Adipocyte (in vitro differentiated cells): ENCODE measurements at regions not wholly inside any gene's neighbourhood (a gene's known extent, or its start where the extent isn't known, plus 50 kb on each side); places are given as distances from the start of the nearest gene placed in this dataset.
"Not testable (repeated sequence)": the region's sequence is repeated elsewhere in the genome, so short reads cannot be mapped to it uniquely, and the experiment has no call there.

Experiments used
- DNase-seq: peaks from one replicate; pipeline ENCODE4 v3.0.0-alpha.2; 2015; ENCODE audit warnings: low read depth
- H3K27me3 ChIP-seq: replicated peaks from 2 replicates; pipeline ENCODE4 v1.7.0; 2013; ENCODE audit warnings: mild to moderate bottlenecking, low read length, moderate library complexity; ENCODE audit not compliant: control insufficient read depth, insufficient read depth
- H3K36me3 ChIP-seq: 2 replicates; pipeline ENCODE4 v1.7.0; 2013; ENCODE audit warnings: low read length, mild to moderate bottlenecking, moderate library complexity; ENCODE audit not compliant: control insufficient read depth, insufficient read depth, severe bottlenecking
- H3K4me1 ChIP-seq: 2 replicates; pipeline ENCODE4 v1.7.0; 2013; ENCODE audit warnings: mild to moderate bottlenecking, low read length, moderate library complexity; ENCODE audit not compliant: control insufficient read depth, insufficient read depth
- H3K4me3 ChIP-seq: 2 replicates; pipeline ENCODE4 v1.7.0; 2013; ENCODE audit warnings: mild to moderate bottlenecking, low read length, moderate library complexity
- H3K9ac ChIP-seq: 2 replicates; pipeline ENCODE4 v1.7.0; 2013; ENCODE audit warnings: mild to moderate bottlenecking, low read length, moderate library complexity
- H3K9me3 ChIP-seq: 2 replicates; pipeline ENCODE4 v1.7.0; 2013; ENCODE audit warnings: mild to moderate bottlenecking, low read length, moderate library complexity; ENCODE audit not compliant: control insufficient read depth

DNA sequence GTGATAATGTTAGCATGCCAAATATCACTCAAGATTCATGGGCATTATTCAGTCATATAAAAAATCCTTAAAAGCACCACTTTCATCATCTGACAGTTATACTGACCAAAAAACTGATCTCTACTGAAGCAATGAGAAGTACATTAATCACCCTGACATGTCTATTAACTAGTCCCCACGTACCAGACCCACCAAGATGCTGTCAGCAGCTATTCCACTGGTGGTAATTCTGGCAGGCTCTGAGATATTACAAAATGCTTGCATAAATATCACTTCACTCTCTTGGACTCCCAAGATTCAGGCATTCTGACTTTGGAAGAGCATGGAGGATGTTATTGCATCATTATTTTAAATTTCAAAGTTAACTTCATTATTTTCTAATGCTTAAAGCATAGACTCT is 717.0 kb downstream of the DNAH5 start:
- H3K36me3 ChIP-seq: no peaks in the 10 kb centered on the region
- H3K4me3 ChIP-seq: no peak overlapping the region
- DNase-seq: no peak
- H3K9ac ChIP-seq: no peak overlapping the region
- H3K27me3 ChIP-seq: peaks cover 4% of the 10 kb centered on the region
- peaks cover 3% of the 10 kb centered on the region for H3K9me3 ChIP-seq
- no peaks in the 10 kb centered on the region for H3K4me1 ChIP-seq

DNA sequence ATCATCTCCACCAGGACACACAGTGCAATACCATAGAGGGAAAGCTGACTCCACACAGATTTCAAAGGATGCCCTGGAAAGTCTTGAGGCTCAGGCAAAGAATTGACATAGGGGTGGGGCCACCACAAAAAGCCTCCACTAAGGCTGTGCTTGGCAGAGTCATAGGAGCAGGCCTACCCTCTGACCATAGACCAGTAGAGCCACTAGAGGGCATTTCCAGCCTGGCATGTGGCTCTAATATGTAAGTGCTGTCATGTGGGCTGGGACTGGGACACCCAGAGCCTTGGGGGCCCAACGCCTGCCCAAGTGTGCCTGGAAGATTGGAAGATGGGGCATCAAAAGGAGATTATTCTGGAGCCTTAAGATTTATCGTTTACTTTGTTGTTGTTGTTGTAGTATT is 726.0 kb downstream of the DNAH5 start:
- Histone ChIP-seq H3K4me3 (no peak overlapping the region), H3K36me3 (no peaks in the 10 kb centered on the region)

DNA sequence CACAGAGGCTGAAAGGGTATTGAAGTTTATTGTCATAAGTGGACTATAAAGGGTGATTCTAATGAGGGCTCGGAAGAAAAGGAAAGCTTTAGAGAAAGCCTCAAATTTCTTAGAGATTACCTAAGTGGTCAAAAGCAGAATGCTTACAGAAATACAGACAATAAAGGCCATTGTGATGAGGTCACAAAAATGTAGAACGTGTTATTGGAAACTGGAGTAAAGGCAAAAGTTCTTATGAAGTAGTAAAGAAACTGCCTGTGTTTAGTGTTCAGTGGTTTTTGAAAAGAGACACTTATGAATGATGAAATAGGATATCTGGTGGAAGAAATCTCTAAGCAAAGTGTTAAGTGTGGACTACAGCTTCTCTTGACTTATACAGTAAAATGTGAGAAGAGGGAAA is 726.9 kb downstream of the DNAH5 start:
- H3K9ac ChIP-seq: no peak overlapping the region
- H3K27me3 ChIP-seq: peaks cover 4% of the 10 kb centered on the region
- H3K36me3 ChIP-seq: no peaks in the 10 kb centered on the region
- H3K4me3 ChIP-seq: no peak overlapping the region
- no peaks in the 10 kb centered on the region for H3K9me3 ChIP-seq
- DNase-seq: no peak
- H3K4me1 ChIP-seq: peaks cover 16% of the 10 kb centered on the region

More for the DNA sequence above, 726.0 kb downstream of the DNAH5 start:
- no peak for DNase-seq
- H3K9ac ChIP-seq: no peak overlapping the region
- no peaks in the 10 kb centered on the region for H3K9me3 ChIP-seq
- H3K27me3 ChIP-seq: peaks cover 4% of the 10 kb centered on the region
- peaks cover 9% of the 10 kb centered on the region for H3K4me1 ChIP-seq

DNA sequence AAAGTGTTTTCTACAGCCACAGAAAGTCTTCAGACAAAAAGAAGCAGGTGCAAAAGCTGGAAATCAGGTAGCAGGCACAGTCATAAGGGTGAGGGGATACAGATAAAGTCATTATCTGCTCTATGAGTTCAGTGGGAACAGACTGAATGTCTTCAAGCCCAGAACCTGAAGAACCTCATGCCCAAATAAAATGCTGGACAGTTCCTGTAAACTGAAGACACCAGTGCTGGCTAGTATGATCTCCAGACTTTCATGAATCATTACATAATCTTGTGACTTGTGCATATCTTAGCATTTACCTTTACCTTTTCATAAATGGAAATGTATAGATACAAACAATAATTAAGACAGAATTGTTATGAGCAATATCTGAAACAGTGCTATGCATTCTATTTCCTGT is 728.7 kb downstream of the DNAH5 start:
- no peak overlapping the region for H3K9ac ChIP-seq
- peaks cover 19% of the 10 kb centered on the region for H3K4me1 ChIP-seq
- H3K36me3 ChIP-seq: no peaks in the 10 kb centered on the region
- no peak for DNase-seq
- H3K9me3 ChIP-seq: no peaks in the 10 kb centered on the region
- no peak overlapping the region for H3K4me3 ChIP-seq
- peaks cover 4% of the 10 kb centered on the region for H3K27me3 ChIP-seq

DNA sequence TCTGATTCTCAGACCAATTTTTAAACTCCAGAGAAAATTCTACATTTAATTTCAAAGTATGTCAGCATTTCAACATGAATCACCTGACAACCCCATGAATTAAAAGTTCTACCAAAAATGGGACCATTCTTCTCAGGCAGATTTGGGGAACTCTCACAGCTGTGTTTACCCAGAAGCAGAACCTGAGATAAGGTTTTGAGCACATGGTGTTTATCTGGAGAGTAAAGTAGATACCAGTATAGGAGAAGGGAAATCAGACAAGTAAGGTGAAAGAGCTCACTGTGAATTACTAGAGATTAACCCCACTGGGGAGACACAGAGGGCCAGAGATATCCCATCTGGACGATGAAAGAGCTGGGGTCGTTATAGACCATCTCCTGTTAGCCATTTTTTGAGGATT is 729.1 kb downstream of the DNAH5 start:
- no peaks in the 10 kb centered on the region for H3K9me3 ChIP-seq
- DNase-seq: no peak
- no peaks in the 10 kb centered on the region for H3K36me3 ChIP-seq
- no peak overlapping the region for H3K4me3 ChIP-seq
- H3K27me3 ChIP-seq: peaks cover 4% of the 10 kb centered on the region
- peaks cover 19% of the 10 kb centered on the region for H3K4me1 ChIP-seq
- no peak overlapping the region for H3K9ac ChIP-seq

DNA sequence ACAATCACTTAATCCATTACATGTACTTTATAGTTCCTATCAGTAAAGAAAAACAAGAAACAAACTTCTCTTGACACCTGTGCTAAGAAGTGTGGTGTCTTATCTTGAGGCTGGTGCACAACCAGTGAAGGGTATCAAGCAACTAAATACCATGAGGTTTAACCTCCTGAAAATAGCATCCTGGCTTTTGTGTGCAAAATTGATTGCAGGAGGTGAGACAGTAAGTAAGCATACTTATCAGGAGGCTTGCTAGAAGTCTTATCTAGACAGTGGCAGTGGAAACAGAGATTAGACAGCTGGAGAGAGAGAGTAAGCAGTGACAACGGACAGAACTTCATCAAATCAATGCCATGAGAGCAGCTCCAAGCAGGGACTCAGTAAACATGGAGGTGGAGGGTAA is 730.3 kb downstream of the DNAH5 start:
- no peak for DNase-seq

DNA sequence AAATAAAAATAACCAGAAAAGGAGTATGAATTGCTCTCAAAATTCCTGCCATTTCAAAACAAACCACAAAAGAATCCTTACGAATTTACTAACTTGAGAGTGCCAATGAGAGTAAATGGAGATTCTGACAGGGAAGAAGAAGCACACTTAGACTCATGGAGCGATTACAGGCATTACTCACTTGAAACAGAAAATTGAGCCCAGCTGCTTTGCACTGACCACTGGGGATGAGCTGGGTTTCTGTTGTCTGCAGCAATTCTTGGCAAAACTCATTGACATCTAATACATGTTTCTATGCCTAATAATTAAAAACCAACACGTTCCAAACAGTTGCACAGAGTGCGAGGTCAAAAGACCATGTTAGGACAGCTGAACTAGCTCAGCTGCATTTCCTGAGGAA is 731.6 kb downstream of the DNAH5 start:
- Histone ChIP-seq H3K9ac (no peak overlapping the region), H3K36me3 (no peaks in the 10 kb centered on the region), H3K4me1 (peaks cover 16% of the 10 kb centered on the region), H3K27me3 (peaks cover 4% of the 10 kb centered on the region), H3K4me3 (no peak overlapping the region), H3K9me3 (no peaks in the 10 kb centered on the region)
- no peak for DNase-seq

More for the DNA sequence above, 730.3 kb downstream of the DNAH5 start:
- Histone ChIP-seq H3K27me3 (peaks cover 4% of the 10 kb centered on the region), H3K36me3 (no peaks in the 10 kb centered on the region), H3K4me1 (peaks cover 19% of the 10 kb centered on the region), H3K9ac (no peak overlapping the region), H3K9me3 (no peaks in the 10 kb centered on the region), H3K4me3 (no peak overlapping the region)

DNA sequence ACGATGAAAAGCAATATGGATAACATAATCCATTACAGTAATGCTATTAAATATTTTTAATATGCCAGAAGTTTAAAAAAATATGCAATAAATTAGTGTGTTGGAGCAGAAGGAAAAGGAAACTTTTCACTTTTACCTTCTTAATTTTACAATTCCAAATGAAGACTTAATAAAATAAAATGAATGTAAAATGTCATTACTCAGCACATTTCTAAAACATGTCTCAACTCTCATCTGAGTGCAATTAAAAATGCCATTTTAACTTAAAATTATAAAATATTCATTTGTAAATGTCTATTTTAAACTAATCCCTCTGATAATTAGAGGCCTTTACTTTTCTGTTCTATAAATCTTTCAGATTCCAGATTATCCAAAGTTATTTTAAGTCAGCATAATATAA is 733.4 kb downstream of the DNAH5 start:
- Histone ChIP-seq H3K9ac (no peak overlapping the region), H3K4me3 (no peak overlapping the region), H3K36me3 (no peaks in the 10 kb centered on the region), H3K27me3 (peaks cover 4% of the 10 kb centered on the region), H3K4me1 (peaks cover 11% of the 10 kb centered on the region), H3K9me3 (no peaks in the 10 kb centered on the region)
- DNase-seq: no peak

DNA sequence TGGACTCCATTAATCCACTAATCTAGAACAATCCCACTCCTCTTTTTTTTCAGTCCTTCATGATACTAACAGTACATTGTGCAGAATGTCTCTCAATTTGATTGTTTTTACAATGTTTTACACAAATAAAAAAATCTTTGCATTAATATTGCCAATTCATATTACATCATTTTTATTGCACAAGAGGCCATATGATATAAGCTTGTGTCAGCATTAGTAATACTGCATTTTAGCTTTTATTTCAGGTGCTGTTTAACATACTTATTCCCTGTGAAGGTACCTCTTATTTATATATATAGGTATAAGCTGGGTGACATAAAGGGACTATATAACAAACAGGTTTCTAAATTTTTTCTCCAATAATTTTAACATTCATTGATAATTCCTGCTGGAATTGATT is 737.4 kb downstream of the DNAH5 start:
- no peaks in the 10 kb centered on the region for H3K27me3 ChIP-seq
- no peaks in the 10 kb centered on the region for H3K4me1 ChIP-seq
- no peaks in the 10 kb centered on the region for H3K36me3 ChIP-seq
- DNase-seq: no peak
- no peak overlapping the region for H3K9ac ChIP-seq
- H3K9me3 ChIP-seq: peaks cover 3% of the 10 kb centered on the region
- H3K4me3 ChIP-seq: no peak overlapping the region

DNA sequence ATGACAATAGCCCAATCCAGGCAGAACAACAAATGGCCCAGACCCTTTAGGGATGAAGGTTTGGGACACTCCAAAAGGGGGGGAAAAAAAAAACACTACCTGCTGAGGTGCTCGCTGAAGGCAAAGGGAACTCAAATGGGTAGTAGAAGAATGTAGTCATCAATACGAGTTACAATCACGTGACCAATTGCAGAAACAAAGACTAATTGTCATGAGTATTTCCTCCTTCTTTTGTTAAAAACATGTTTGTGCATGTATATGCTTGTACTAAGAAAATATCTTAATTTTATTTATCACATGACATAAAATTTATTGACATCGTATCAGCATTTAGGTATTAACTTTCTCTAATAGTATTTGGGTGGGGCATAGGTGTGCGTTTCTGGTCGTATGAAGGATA is 743.5 kb downstream of the DNAH5 start:
- no peaks in the 10 kb centered on the region for H3K27me3 ChIP-seq
- no peak overlapping the region for H3K9ac ChIP-seq
- peaks cover 3% of the 10 kb centered on the region for H3K9me3 ChIP-seq
- no peak overlapping the region for H3K4me3 ChIP-seq
- H3K4me1 ChIP-seq: no peaks in the 10 kb centered on the region
- DNase-seq: no peak
- H3K36me3 ChIP-seq: no peaks in the 10 kb centered on the region

DNA sequence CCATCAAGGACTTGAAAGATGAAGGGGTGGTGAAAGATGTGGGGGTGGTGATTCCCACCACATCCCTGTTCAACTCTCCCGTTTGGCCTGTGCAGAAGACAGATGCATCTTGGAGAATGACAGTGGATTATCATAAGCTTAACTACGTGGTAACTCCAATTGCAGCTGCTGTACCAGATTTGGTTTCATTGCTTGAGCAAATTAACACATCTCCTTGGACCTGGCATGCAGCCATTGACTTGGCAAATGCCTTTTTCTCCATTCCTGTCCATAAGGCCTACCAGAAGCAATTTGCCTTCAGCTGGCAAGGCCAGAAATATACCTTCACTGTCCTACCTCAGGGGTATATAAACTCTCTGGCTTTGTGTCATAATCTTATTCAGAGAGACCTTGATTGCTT is 746.3 kb downstream of the DNAH5 start:
- not testable (repeated sequence) for DNase-seq, H3K27me3 ChIP-seq, H3K4me3 ChIP-seq, H3K9ac ChIP-seq, H3K4me1 ChIP-seq, H3K9me3 ChIP-seq, H3K36me3 ChIP-seq

DNA sequence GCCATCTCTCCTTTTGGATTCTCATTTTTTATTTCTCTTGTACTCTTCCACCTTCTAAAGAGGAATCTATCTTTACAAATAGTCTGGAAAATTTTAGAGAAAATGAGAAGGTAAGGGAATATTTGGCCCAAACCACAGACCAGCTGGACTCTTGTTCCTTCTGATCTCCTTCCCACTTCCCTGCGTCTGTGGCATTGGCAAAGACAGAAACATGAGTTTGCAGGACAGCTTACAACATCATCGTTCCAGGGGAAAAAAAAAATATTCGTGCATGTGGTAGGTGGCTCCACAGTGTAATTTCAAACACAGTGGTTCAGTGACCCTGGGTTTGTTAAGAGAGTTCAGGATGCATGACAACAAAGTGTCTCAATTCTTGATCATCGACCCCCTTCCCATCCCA is 755.0 kb downstream of the DNAH5 start:
- Histone ChIP-seq H3K9ac (no peak overlapping the region), H3K4me1 (peaks cover 5% of the 10 kb centered on the region), H3K36me3 (no peaks in the 10 kb centered on the region), H3K27me3 (no peaks in the 10 kb centered on the region), H3K9me3 (no peaks in the 10 kb centered on the region), H3K4me3 (no peak overlapping the region)
- no peak for DNase-seq
